ENCODE measurements at regions not wholly inside any gene's neighbourhood (a gene's known extent, or its start where the extent isn't known, plus 50 kb on each side); places are given as distances from the start of the nearest gene placed in this dataset.

DNA sequence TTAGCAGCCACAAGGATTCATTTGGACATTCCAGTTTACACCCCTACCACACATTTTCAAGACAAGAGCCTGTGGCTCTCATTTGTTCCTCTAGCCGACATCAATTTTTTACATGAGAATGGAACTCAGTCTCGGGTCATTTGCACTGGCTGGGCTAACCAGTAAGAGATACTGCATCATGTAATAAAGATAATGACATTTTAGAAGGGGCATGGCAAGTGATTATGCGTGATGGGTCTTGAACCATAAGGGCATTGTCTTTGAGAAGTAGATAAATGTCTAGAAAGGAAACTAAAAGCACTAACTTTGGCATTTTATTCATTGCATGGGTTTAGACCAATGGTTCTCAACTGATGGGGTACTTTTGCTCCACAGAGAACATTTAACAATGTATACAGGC lies 146.0 kb upstream of the GRM7 start:
- TF ChIP-seq, protein P1, sequence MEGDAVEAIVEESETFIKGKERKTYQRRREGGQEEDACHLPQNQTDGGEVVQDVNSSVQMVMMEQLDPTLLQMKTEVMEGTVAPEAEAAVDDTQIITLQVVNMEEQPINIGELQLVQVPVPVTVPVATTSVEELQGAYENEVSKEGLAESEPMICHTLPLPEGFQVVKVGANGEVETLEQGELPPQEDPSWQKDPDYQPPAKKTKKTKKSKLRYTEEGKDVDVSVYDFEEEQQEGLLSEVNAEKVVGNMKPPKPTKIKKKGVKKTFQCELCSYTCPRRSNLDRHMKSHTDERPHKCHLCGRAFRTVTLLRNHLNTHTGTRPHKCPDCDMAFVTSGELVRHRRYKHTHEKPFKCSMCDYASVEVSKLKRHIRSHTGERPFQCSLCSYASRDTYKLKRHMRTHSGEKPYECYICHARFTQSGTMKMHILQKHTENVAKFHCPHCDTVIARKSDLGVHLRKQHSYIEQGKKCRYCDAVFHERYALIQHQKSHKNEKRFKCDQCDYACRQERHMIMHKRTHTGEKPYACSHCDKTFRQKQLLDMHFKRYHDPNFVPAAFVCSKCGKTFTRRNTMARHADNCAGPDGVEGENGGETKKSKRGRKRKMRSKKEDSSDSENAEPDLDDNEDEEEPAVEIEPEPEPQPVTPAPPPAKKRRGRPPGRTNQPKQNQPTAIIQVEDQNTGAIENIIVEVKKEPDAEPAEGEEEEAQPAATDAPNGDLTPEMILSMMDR (IDR thresholded peaks at IDR 0.05) = no peak
- TF ChIP-seq POLR2A (IDR thresholded peaks at IDR 0.05) = no peak
